ENCODE measurements at regions not wholly inside any gene's neighbourhood (a gene's known extent, or its start where the extent isn't known, plus 50 kb on each side); places are given as distances from the start of the nearest gene placed in this dataset.

GRCh38 chr10:128622706-128623105, 496.5 kb upstream of the MKI67 start:
- H3K36me3 Mint-ChIP-seq (ENCODE audit: low read depth): no peaks in the 10 kb centered on the region
- H3K27ac Mint-ChIP-seq: peak overlapping the region; percentile 36
- TF ChIP-seq, protein P1, sequence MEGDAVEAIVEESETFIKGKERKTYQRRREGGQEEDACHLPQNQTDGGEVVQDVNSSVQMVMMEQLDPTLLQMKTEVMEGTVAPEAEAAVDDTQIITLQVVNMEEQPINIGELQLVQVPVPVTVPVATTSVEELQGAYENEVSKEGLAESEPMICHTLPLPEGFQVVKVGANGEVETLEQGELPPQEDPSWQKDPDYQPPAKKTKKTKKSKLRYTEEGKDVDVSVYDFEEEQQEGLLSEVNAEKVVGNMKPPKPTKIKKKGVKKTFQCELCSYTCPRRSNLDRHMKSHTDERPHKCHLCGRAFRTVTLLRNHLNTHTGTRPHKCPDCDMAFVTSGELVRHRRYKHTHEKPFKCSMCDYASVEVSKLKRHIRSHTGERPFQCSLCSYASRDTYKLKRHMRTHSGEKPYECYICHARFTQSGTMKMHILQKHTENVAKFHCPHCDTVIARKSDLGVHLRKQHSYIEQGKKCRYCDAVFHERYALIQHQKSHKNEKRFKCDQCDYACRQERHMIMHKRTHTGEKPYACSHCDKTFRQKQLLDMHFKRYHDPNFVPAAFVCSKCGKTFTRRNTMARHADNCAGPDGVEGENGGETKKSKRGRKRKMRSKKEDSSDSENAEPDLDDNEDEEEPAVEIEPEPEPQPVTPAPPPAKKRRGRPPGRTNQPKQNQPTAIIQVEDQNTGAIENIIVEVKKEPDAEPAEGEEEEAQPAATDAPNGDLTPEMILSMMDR (IDR thresholded peaks at IDR 0.05): no peak
- peak; percentile 16 for DNase-seq
- no peaks in the 10 kb centered on the region for H3K9me3 Mint-ChIP-seq
- H3K4me1 Mint-ChIP-seq: peaks cover 58% of the 10 kb centered on the region
- peaks cover 11% of the 10 kb centered on the region for H3K27me3 Mint-ChIP-seq (ENCODE audit: low read depth, poor library complexity)
- no peak overlapping the region for H3K4me3 Mint-ChIP-seq

- Mint-ChIP-seq H3K4me1 (peaks cover 58% of the 10 kb centered on the region), H3K4me3 (no peak overlapping the region), H3K9me3 (no peaks in the 10 kb centered on the region), H3K36me3 (ENCODE audit: low read depth) (no peaks in the 10 kb centered on the region), H3K27ac (no peak overlapping the region), H3K27me3 (ENCODE audit: low read depth, poor library complexity) (peaks cover 8% of the 10 kb centered on the region)
- TF ChIP-seq, protein P1 (IDR thresholded peaks at IDR 0.05): no peak
- DNase-seq: no peak
Measured at GRCh38 chr10:128623776-128624175, 497.6 kb upstream of the MKI67 start.

GRCh38 chr10:128624656-128625530, 498.7 kb upstream of the MKI67 start:
- DNase-seq: no peak
- Mint-ChIP-seq H3K9me3 (no peaks in the 10 kb centered on the region), H3K4me3 (no peak overlapping the region), H3K27me3 (ENCODE audit: low read depth, poor library complexity) (peaks cover 8% of the 10 kb centered on the region), H3K27ac (no peak overlapping the region), H3K4me1 (peaks cover 53% of the 10 kb centered on the region), H3K36me3 (ENCODE audit: low read depth) (no peaks in the 10 kb centered on the region)
- TF ChIP-seq, protein P1 (IDR thresholded peaks at IDR 0.05): no peak

DNA sequence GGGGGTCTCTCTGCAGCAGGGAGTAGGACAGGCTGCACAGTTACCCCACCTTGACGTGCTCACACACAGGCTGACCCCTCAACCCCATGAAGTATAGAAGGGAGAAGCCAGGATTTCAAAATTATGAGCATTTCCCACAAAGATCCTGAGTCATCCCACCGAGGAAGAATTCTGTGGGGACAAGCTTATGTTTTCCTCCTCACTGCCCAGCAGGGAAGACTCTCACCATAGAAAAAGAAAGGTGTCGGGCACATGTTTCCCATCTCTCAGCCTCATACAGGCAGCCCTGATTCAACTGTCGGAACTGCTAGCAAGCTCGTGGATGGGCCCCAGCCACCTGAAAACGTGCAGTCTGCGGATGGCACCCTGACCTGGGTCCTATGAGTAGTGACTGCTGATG, 499.7 kb upstream of the MKI67 start:
- DNase-seq: no peak
- Mint-ChIP-seq H3K36me3 (ENCODE audit: low read depth) (no peaks in the 10 kb centered on the region), H3K27ac (no peak overlapping the region), H3K9me3 (no peaks in the 10 kb centered on the region), H3K27me3 (ENCODE audit: low read depth, poor library complexity) (peaks cover 13% of the 10 kb centered on the region), H3K4me1 (peaks cover 55% of the 10 kb centered on the region), H3K4me3 (no peak overlapping the region)
- TF ChIP-seq, protein P1 (IDR thresholded peaks at IDR 0.05): no peak

- no peak overlapping the region for H3K4me3 Mint-ChIP-seq
- H3K27ac Mint-ChIP-seq: no peak overlapping the region
- TF ChIP-seq, protein P1 (IDR thresholded peaks at IDR 0.05): no peak
- H3K36me3 Mint-ChIP-seq (ENCODE audit: low read depth): no peaks in the 10 kb centered on the region
- H3K4me1 Mint-ChIP-seq: peaks cover 57% of the 10 kb centered on the region
- DNase-seq: no peak
- no peaks in the 10 kb centered on the region for H3K9me3 Mint-ChIP-seq
- peaks cover 13% of the 10 kb centered on the region for H3K27me3 Mint-ChIP-seq (ENCODE audit: low read depth, poor library complexity)
Measured at GRCh38 chr10:128626397-128627000, 500.3 kb upstream of the MKI67 start.
